Common myeloid progenitor, CD34-positive (primary cell): ENCODE measurements at regions not wholly inside any gene's neighbourhood (a gene's known extent, or its start where the extent isn't known, plus 50 kb on each side); places are given as distances from the start of the nearest gene placed in this dataset.
A peak's percentile ranks its signal among the peaks of the same experiment; 100 is the strongest.

ENCODE experiments used
- CTCF ChIA-PET: fragments of 350-600 bp; sonication (Branson Sonifier 250); formaldehyde crosslinking; loops from one replicate; lab custom pipeline; 2021; ENCODE audit warnings: antibody characterized with exemption; lab: Charles Lee
- POLR2A ChIA-PET: fragments of 350-600 bp; sonication (Branson Sonifier 250); formaldehyde crosslinking; loops from one replicate; lab custom pipeline; 2021; ENCODE audit warnings: antibody characterized with exemption; lab: Charles Lee
- DNase-seq, 3 donors: peaks; one replicate each; pipeline versions ENCODE4 v3.0.0 to v3.0.0-alpha.2; 2013
- H3K27ac ChIP-seq, 2 experiments: 1 replicate in 1 of 2; 2 replicates in 1 of 2; pipeline ENCODE4 v1.7.0; 2013; ENCODE audit warnings: inconsistent platforms in 2 of 2, low read length in 2 of 2, mild to moderate bottlenecking in 2 of 2, low read depth in 1 of 2, moderate library complexity in 1 of 2; ENCODE audit not compliant: severe bottlenecking in 2 of 2, insufficient read depth in 1 of 2, poor library complexity in 1 of 2
- H3K27me3 ChIP-seq, 5 experiments: replicated peaks in 2 of 5; 1 replicate in 3 of 5; 2 replicates in 2 of 5; pipeline versions ENCODE4 v1.6.1 to v1.7.0; 2013; ENCODE audit warnings: low read length in 4 of 5, mild to moderate bottlenecking in 2 of 5, moderate library complexity in 2 of 5, inconsistent platforms in 1 of 5; ENCODE audit not compliant: insufficient read depth in 5 of 5, control insufficient read depth in 4 of 5
- H3K36me3 ChIP-seq, 4 experiments: 1 replicate in 2 of 4; 2 replicates in 2 of 4; pipeline versions ENCODE4 v1.6.1 to v1.7.0; 2013; ENCODE audit warnings: low read length in 3 of 4, control low read depth in 1 of 4, mild to moderate bottlenecking in 1 of 4; ENCODE audit not compliant: control insufficient read depth in 4 of 4, insufficient read depth in 4 of 4
- H3K4me1 ChIP-seq, 4 experiments: 1 replicate in 3 of 4; 2 replicates in 1 of 4; pipeline versions ENCODE4 v1.6.1 to v1.7.1; 2013; ENCODE audit warnings: low read length in 3 of 4, mild to moderate bottlenecking in 3 of 4, control low read depth in 1 of 4, inconsistent platforms in 1 of 4, moderate library complexity in 1 of 4; ENCODE audit not compliant: control insufficient read depth in 4 of 4, insufficient read depth in 4 of 4; ENCODE audit errors: control extremely low read depth in 1 of 4
- H3K4me3 ChIP-seq, 7 experiments: 1 replicate in 4 of 7; 2 replicates in 3 of 7; pipeline versions ENCODE4 v1.5.1 to v1.7.0; 2013; ENCODE audit warnings: mild to moderate bottlenecking in 7 of 7, low read length in 6 of 7, moderate library complexity in 6 of 7, inconsistent platforms in 2 of 7, low read depth in 2 of 7, control low read depth in 1 of 7; ENCODE audit not compliant: insufficient read depth in 4 of 7, control insufficient read depth in 1 of 7; ENCODE audit errors: extremely low read depth in 1 of 7
- H3K9me3 ChIP-seq, 5 experiments: 1 replicate in 4 of 5; 2 replicates in 1 of 5; pipeline versions ENCODE4 v1.6.1 to v1.7.1; 2013; ENCODE audit warnings: low read length in 4 of 5, mild to moderate bottlenecking in 2 of 5, inconsistent platforms in 1 of 5, low read depth in 1 of 5, moderate library complexity in 1 of 5; ENCODE audit not compliant: control insufficient read depth in 4 of 5, insufficient read depth in 2 of 5; ENCODE audit errors: control extremely low read depth in 1 of 5
- WGBS: methylation state at CpG from one replicate; pipeline ENCODE4 v1.1.5; 2013; ENCODE audit not compliant: insufficient coverage; 5-methylcytosine and 5-hydroxymethylcytosine counted together

DNA sequence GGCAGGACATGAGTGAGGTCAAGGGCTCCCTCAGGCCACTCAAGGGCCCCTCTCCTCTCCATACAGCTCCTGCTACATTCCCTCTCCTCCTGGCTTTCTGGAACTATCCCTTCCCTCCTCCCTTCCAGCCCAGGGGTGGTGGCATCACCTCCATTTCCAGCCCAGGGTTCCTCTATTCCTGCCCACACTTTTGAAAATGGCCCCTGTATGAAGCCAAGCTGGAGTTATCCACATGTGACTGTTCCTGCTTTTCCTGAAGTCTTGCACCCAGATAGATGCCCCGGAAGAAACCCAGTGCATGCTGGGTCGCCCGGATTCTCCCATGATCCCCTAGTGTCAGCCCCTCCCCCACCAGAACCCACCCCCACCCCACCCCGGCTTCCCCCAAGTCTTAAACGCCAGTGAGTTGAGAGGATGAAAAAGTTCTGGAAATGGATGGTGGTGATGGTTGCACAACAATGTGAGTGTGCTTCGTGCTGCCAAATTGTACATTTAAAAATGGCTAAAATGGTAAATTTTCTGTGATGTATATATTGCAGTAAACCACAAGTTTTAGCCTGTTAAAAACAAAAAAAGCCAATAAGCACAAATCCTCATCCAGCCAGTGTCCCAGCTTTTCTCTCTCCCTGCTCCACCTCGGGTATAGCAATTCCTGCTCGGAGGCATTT is 136.9 kb downstream of the SCARB1 start:
- H3K36me3 ChIP-seq, result no peaks in the 10 kb centered on the region
- H3K9me3 ChIP-seq, result peaks cover 0 to 6% (median 0%) of the 10 kb centered on the region in 5 experiments
- WGBS, result 20% methylated on average over 2 of the region's 8 CpGs
- ChIA-PET CTCF (interaction anchor here (1.1 to 3.0 kb wide), 3 partner anchors 26 to 44 kb away, joined by 3 to 12 read pairs (median 3); no protein-coding TSS in a partner anchor), POLR2A (interaction anchor here (1.0 kb wide), 2 partner anchors 9 to 46 kb away, joined by 3 to 4 read pairs; no protein-coding TSS in a partner anchor)
- peak overlapping the region in 1 of 2 experiments; percentile 64 for H3K27ac ChIP-seq
- H3K27me3 ChIP-seq, result no peaks in the 10 kb centered on the region
- DNase-seq, result peak in 2 of 3 donors; percentile 55 to 73
- peaks cover 0 to 21% (median 12%) of the 10 kb centered on the region in 4 experiments for H3K4me1 ChIP-seq
- H3K4me3 ChIP-seq, result peak overlapping the region in 2 of 7 experiments; percentile 6 to 17

DNA sequence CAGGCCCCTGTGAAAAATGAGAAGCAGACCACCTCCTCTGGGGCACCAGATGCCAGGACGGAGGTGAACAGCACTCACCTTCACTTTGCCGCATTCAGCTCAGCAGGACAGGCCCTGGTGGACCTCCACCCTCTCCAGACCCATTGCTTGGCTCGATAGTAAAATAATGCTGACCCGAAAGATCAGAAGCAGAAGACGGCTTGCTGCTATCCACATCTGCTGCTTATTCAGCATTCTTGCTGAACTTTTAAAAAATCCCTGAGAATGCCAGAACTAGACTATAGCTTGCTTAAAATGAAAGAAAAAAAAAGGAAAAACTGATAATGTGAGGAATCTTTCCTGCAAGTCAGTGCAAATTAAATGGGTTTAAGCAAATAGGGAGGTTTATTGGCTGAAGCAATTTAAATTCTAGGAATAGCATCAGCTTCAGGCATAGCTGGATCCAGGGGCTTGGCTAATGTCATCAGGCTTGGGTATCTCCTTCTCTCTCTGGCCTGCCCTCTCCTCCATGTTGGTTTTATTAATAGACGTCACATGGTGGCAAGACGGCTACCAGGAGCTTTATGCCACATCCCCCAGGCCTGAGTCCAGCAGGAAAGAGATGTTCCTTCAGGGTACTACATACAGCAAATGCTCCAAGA is 137.9 kb downstream of the SCARB1 start:
- no peaks in the 10 kb centered on the region for H3K27me3 ChIP-seq
- no peaks in the 10 kb centered on the region for H3K36me3 ChIP-seq
- H3K27ac ChIP-seq, result no peak overlapping the region
- peaks cover 0 to 25% (median 17%) of the 10 kb centered on the region in 4 experiments for H3K4me1 ChIP-seq
- WGBS, result 96% methylated on average over 7 of the region's 7 CpGs
- POLR2A ChIA-PET, result interaction anchor here (1.0 kb wide), 1 partner anchor 45 kb away, joined by 3 read pairs; no protein-coding TSS in a partner anchor
- CTCF ChIA-PET, result interaction anchor here (0.9 to 3.0 kb wide), 2 partner anchors 38 to 44 kb away, joined by 3 to 12 read pairs; no protein-coding TSS in a partner anchor
- H3K9me3 ChIP-seq, result peaks cover 0 to 3% (median 0%) of the 10 kb centered on the region in 5 experiments
- no peak overlapping the region for H3K4me3 ChIP-seq
- no peak for DNase-seq

DNA sequence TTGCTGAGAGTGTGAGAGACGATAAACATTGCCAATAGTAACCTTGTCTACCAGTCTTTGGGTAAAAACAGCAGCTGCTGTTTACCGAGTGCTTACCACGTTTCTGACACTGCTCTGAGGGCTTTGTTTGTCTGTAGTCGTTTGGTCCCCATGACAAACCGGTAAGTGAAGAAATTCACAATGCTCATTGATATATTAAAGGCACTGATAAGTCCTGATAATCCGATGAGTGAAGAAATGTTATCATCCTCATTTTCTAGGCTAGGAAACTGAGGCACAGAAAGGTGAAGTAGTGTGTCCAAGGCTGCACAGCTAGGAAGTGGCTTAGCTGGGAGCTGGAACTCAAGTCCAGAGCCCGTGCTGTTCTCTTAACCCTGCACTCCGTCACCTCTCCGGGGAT is 138.6 kb downstream of the SCARB1 start:
- POLR2A ChIA-PET, result no interaction called here
- H3K27ac ChIP-seq, result no peak overlapping the region

DNA sequence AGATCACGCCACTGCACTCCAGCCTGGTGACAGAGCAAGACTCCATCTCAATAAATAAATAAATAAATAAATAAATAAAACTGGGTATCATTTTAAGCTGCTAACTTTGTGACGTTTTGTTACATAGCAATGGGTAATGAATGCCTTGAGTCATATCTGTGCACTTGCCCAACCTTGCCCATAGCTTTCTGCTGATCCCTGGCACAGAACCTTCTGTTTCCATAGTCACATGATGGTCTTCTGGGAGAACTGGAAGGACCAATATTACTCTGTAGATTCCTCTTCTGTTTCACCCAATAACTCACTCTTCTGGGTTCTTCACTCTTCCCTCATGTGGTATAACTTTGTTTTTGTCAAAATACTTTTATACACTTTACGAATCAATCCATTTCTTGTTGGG is 140.8 kb downstream of the SCARB1 start:
- ChIA-PET CTCF (no interaction called here), POLR2A (no interaction called here)
- H3K36me3 ChIP-seq, result no peaks in the 10 kb centered on the region
- peaks cover 0 to 26% (median 21%) of the 10 kb centered on the region in 4 experiments for H3K4me1 ChIP-seq
- H3K27me3 ChIP-seq, result no peaks in the 10 kb centered on the region
- H3K4me3 ChIP-seq, result no peak overlapping the region
- no peak for DNase-seq
- no peak overlapping the region for H3K27ac ChIP-seq
- no peaks in the 10 kb centered on the region for H3K9me3 ChIP-seq
- 100% methylated on average over 2 of the region's 3 CpGs for WGBS

More for the DNA sequence above, 138.6 kb downstream of the SCARB1 start:
- CTCF ChIA-PET, result interaction anchor here (0.9 to 3.0 kb wide), 2 partner anchors 38 to 43 kb away, joined by 3 to 12 read pairs; no protein-coding TSS in a partner anchor
- no peaks in the 10 kb centered on the region for H3K36me3 ChIP-seq
- H3K27me3 ChIP-seq, result no peaks in the 10 kb centered on the region
- DNase-seq, result no peak
- H3K9me3 ChIP-seq, result peaks cover 0 to 3% (median 0%) of the 10 kb centered on the region in 5 experiments
- 96% methylated on average over 8 of the region's 9 CpGs for WGBS
- H3K4me3 ChIP-seq, result no peak overlapping the region
- H3K4me1 ChIP-seq, result peaks cover 0 to 27% (median 21%) of the 10 kb centered on the region in 4 experiments

DNA sequence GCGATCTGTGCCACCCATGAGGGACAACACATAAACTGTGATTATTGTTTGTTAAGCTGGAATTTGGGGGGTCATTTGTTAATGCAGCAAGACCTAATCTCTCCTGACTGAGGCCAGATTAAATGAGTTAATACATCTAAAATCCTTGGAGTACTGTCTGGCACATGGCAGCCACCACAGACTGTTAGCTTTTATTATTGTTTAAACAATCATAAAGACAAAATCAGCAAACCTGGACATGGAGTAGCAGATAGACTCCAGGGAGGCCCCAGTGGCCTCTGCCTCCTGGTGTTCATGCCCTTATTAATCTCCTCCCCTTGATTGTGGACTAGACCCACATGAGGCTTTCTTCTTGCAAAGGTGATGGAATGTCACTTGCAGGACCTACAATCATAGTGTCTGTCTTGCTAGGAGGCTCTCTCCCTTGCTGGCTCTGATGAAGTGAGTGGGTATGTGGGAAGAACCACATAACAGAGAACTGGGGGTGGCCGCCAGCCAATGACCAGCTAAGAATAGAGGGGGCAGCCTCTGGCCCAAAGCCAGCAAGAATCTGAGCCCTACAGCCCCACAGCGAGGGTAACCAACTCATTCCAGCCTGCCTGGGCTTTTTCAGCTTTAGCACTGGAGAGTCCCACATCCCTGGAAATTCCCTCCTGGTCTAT is 142.0 kb downstream of the SCARB1 start:
- ChIA-PET POLR2A (no interaction called here), CTCF (interaction anchor here (1.2 to 2.4 kb wide), 2 partner anchors 18 to 116 kb away, joined by 3 to 6 read pairs; no protein-coding TSS in a partner anchor)

DNA sequence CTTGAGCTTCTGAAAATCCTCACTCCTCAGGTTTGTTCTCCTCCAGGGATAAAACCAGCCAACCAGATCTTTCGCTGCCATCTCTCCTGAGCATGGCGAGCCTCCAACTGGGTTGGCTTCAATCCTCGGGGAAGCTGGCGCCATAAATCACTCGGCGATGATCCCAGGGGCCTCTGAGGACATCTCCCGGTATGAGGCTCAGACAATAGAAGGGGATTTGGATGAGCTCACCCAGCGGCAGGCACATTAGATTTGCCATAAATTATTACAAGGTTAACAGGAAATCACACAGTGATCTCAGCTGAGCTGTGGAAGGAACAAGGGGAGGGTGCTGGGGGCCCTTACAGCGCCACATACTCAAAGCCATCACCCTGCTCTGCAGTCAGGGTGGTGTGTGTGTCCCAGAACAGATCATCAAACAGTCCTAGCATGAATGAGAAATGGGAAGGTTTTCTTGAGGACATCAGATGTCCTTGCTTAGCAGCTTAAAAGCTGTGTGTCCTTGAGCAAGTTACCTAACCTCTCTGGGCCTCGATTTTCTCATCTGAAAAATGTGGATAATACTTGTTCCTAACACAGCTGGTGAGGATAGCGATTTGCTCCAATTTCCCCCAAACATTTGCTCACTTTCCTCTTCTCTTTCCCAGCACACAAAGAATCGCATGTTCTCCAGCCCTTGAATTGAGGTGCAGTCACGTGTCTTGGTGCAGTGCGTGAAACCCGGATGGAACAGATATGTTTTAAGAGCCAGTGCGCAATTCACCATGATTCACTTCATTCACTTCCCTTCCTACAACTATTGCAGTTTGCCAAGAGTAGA is 142.8 kb downstream of the SCARB1 start:
- POLR2A ChIA-PET, result no interaction called here
- CTCF ChIA-PET, result interaction anchor here (0.8 to 2.4 kb wide), 3 partner anchors 13 to 115 kb away, joined by 3 to 6 read pairs (median 3); no protein-coding TSS in a partner anchor
- Histone ChIP-seq H3K27me3 (no peaks in the 10 kb centered on the region), H3K4me1 (peaks cover 0 to 9% (median 8%) of the 10 kb centered on the region in 4 experiments), H3K4me3 (no peak overlapping the region), H3K9me3 (no peaks in the 10 kb centered on the region), H3K27ac (no peak overlapping the region), H3K36me3 (no peaks in the 10 kb centered on the region)
- 58% methylated on average over 14 of the region's 16 CpGs for WGBS
- no peak for DNase-seq

More for the DNA sequence above, 142.0 kb downstream of the SCARB1 start:
- Histone ChIP-seq H3K36me3 (no peaks in the 10 kb centered on the region), H3K27me3 (no peaks in the 10 kb centered on the region), H3K27ac (no peak overlapping the region), H3K9me3 (no peaks in the 10 kb centered on the region), H3K4me1 (peaks cover 0 to 15% (median 12%) of the 10 kb centered on the region in 4 experiments), H3K4me3 (no peak overlapping the region)
- DNase-seq, result no peak
- 90% methylated on average over 2 of the region's 3 CpGs for WGBS
